ENCODE measurements at regions not wholly inside any gene's neighbourhood (a gene's known extent, or its start where the extent isn't known, plus 50 kb on each side); places are given as distances from the start of the nearest gene placed in this dataset.
"Not testable (repeated sequence)": the region's sequence is repeated elsewhere in the genome, so short reads cannot be mapped to it uniquely, and the experiment has no call there.

DNA sequence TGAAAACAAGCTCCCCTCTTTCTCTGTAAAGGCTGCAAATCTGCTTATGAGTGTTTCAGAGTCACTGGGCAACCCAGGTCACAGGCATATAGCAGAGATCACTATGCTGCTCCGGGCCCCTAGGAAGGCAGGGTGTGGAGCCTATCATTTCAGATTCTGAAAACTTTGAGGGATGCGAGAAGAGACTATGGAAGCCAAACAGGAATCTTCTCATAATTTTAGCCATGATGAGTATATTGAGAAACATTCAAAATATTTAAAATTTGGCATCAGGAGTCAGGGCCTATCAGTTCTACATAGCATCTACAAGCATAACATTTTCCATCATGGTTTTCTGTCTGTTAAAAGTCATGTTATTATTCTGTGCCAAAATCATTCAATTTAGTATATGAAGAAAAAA is 61.7 kb upstream of the ATXN3L start:
- DNase-seq (ENCODE audit: low read depth): no peak

DNA sequence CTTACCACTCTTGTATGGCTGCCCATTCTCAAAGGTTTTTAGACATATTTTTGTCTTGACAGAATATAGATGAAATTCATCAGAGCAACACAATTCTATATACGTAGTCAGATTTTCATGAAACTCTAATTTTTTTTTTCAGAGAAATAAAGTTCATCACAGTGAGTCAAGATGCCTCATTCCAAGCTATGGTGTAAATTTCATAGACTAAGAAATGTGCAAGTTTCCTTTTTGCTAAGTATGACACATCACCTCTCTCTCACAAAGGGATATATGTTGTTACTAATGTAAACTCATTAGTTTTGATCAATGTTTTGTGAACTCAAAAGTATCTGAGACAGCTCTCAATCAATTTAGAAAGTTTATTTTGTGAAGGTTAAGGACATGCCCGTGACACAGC is 60.4 kb upstream of the ATXN3L start:
- DNase-seq (ENCODE audit: low read depth): no peak

DNA sequence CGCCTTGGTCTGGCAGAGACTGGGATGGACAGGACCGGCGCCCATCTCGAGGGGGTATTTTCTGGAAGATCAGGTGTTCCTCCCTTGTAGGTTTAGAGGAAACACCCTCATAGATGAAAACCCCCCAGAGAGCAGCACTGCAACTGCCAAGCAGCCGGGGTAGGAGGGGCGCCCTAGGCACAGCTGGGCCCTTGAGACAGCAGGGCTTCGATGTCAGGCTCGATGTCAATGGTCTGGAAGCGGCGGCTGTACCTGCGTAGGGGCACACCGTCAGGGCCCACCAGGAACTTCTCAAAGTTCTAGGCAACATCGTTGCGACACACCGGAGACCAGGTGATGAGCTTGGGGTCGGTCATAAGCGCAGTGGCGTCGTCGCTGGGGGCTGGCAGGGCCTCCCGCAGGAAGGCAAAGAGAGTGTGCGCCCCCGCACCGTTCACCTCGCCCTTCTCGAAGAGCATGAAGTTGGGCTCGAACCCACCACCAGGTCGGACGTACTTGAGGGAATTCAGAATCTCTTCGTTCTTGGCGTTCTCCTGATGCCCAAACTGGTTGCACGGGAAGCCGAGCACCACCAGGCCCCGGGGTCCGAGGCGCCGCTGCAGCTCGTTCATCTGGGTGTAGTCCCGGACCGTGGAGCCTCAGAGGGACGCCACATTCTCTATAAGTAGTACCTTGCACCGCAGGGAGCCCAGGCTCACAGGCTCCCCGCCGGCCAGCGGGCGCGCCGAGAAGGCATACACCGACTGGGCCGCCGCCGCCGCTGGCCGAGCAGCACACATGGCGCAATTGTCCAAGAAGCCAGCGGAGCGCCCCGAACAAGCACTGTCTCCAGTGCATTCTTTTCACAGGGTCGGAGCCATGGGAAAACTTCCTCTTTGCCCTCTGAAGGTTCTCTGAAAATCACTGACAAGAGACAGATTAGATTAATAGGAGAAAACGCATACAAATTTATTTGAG is 59.0 kb upstream of the ATXN3L start:
- not testable (repeated sequence) for DNase-seq (ENCODE audit: low read depth)

DNA sequence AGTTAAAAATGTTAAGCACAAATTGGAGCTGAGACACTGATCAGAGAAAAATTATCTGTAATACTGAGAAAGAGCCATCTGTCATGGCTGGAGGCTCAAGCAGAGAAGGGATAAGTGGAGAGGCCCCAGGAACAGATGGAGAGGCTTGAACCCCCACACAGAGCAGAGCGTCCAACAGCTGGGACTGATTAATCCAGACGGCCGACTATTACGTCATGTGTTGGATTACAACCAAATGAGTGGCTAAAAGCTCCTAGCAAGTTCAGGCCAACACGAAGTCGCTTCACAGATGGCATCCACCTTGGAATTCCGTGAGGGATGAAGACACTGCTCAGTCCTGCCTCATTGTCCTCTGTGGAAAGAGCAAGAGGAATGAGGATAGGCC is 57.7 kb upstream of the ATXN3L start:
- DNase-seq (ENCODE audit: low read depth): no peak

DNA sequence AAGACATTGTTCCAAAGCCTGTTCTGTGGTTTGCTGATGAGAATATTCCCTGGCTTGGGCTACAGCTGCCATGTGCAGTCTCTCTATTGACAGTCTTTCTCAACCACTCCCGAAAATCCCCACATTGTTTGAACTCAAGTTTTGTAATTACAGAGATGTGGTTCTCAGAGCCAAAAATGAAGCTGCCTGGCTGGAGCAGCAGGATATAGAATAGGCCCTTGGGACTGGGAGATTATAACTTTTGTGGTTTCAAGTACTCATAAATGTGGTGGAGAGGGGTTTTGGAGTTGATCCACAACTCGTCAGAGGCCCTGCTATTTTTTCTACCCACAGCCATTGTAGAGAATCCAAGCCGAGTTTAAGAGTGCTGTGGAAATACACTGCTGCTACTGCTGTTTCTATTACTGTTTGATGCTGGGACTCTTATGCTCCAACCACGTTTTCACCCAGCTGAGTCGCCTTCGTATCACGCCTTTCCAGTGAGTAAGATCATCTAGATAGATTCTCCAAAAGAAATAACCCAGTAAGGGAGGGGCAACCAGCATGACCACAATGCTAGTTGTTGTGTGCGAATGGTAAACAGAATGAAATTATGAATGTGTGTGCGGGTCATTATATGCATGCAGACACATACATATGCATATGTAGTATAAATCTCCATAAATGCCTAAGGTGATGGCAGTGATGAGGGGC is 57.1 kb upstream of the ATXN3L start:
- no peak for DNase-seq (ENCODE audit: low read depth)

DNA sequence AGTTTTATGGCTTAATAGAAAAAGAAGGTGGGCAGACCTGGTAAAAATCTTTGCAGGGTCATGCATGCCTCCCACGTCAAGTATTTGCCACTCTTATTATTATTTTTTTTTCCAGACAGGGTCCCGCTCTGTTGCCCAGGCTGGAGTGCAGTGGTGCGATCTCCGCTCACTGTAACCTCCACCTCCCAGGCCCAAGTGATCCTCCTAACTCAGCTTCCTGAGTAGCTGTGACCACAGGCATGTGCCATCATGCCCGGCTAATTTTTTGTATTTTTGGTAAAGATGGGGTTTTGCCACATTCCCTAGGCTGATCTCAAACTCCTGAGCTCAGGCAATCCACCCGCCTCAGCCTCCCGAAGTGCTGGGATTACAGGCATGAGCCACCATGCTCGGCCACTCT is 55.7 kb upstream of the ATXN3L start:
- not testable (repeated sequence) for DNase-seq (ENCODE audit: low read depth)

DNA sequence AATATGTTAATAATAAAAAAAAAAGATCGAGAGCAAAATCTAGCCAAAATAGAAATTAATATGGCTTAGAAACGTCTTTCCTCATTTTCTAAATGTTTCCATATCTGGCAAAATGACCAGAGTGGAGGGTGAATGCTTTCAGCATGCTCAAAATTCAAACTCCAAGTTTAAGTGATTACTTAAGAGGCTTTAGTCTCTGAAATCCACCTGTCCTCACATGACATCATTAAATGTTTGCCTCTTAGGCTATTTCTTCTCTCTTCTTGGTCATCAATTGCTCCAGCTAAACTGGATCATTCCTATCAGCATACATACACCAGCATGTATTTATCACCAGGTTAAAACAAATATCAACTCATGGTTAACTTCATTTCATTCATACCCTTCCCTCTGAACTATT is 54.5 kb upstream of the ATXN3L start:
- DNase-seq (ENCODE audit: low read depth): no peak

DNA sequence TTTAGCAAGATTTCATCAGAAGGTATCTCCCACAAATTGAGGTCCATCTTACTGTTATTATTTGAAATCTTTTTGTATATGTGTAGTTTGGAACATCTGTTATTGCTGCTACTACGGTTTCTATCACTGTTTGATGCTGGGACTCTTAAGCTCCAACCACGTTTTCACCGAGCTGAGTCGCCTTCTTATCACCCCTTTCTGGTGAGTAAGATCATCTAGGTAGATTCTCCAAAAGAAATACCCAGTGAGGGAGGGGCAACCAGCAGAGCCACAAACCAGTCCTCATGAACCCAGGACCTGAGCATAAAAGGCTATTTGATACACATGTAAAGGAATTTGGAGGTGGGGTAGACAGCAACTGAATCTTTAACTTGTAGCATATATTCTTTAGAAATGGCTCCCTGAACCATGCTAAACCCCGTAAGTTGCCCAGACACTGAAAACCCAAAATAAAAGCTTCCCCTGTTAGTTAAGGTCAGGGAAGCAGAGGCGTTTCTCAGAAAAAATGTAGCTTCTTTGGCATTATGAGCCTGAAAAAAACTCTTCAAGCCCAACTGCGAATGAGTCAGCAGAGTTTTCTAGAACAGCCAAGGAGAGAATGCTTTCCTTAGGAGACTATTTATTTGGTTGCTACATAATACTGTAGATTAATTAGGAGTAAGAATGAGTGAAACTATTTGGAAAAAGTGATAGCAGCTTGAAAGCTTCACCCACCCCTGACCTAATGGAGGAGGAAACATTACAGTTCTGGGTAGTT is 53.8 kb upstream of the ATXN3L start:
- no peak for DNase-seq (ENCODE audit: low read depth)

DNA sequence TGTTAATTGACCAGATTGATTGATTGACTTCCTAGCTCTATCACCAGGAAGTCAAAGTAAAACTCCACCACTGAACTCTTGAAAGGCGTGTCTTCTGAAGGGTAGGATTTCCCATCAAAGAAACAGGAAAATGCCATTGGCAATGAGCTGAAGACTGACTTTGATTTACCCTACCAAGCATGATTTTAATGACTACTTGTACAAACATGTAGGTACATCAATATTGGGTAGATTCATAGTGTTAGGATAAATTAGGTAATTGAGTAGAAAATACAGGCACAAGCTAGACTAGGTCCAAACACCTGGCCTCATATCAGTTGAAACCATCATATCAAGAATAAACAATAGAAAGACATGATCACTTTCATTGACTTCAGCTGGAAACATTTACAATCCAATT is 53.2 kb upstream of the ATXN3L start:
- DNase-seq (ENCODE audit: low read depth): no peak

DNA sequence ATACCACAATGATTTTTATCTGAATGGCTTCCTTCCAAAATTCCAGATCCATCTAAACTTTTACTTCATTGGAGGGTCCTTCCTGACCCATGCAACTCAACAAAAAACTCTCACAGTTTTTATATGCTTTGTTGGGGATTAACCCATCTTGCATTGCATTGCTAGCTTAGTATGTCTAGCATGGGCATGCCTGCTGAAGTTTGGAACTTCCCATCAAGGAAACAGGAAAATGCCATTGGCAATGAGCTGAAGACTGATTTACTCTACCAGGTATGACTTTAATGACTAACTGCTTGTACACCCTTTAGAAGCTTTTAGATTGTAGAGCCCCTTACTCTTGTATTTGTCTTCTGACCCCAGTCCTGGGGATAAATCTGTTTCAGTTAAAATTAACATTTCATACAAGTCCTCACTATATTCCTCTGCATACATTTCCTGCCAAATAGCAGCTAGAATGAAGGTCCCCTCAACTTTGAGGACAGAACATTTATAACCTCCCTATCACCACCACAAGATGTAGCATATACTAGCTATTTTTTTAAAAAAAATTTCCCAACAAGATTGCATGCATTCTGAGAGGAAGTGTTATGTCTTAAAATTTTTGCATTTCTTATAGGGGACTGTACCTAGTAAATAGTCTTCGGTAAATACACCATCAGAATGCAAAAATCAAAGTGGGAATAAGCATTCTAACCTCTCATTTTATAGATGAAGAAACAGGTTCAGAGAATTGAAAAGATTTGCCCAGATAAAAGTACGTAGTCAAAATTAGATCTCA is 52.5 kb upstream of the ATXN3L start:
- DNase-seq (ENCODE audit: low read depth): no peak

DNA sequence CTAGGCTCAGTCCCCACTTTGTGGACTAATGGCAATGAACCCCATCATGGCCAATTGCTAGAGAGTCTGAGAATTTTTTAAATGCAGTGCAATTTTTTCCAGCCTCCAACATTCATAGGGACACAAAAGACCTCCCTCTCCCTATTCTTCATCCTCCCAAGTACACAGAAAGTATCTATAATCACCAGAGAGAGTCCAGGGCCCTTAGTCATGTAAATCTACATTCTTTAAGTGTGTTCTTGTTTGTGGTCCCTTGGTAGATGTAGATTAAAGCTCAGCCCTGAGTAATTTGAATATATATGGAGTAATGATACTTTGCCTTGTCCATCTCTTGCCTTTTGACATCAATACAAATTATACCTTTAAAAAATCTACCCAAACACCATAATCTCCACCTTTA is 51.3 kb upstream of the ATXN3L start:
- no peak for DNase-seq (ENCODE audit: low read depth)

DNA sequence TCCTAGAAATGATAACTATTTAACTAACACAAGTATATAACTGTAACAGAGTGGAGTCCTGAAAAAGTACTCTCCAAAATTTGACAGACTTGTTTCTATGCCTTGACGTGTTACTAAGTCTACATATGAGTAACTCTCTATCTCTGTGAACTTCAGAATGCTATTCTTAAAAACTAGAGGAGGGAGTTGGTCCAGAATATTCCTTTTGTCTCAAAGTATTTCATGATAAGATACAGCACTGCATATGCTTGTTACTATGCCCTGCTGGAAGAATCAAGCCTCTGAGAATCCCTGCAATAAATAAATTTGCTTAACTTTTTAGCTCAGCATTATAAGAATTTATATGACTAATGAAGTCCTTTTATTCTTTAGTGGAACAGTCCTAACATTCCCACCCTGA is 50.9 kb upstream of the ATXN3L start:
- no peak for DNase-seq (ENCODE audit: low read depth)

Measured in stimulated activated CD8-positive, alpha-beta memory T cell treated with anti-CD3 and anti-CD28 coated beads, Interleukin-12 subunit alpha, Interleukin-12 subunit beta, amount 100 ng/mL, for 4 hours (primary cell).